CD4-positive, alpha-beta T cell treated with Interferon gamma for 1 hour (primary cell): ENCODE measurements at regions not wholly inside any gene's neighbourhood (a gene's known extent, or its start where the extent isn't known, plus 50 kb on each side); places are given as distances from the start of the nearest gene placed in this dataset.

Experiments
- DNase-seq: peaks from one replicate; pipeline ENCODE4 v3.0.0-alpha.2; 2020

- no peak for DNase-seq
Observed at GRCh38 chr1:36743286-36744005, 260.7 kb upstream of the CSF3R start.

GRCh38 chr1:36741066-36741465, 258.4 kb upstream of the CSF3R start:
- no peak for DNase-seq

GRCh38 chr1:36740446-36740845, 257.7 kb upstream of the CSF3R start:
- no peak for DNase-seq

- DNase-seq: no peak
Observed at GRCh38 chr1:36739703-36740289, 257.1 kb upstream of the CSF3R start.

GRCh38 chr1:36738245-36738644, 255.5 kb upstream of the CSF3R start:
- no peak for DNase-seq

GRCh38 chr1:36737767-36738166, 255.1 kb upstream of the CSF3R start:
- DNase-seq: no peak

- DNase-seq: no peak
Observed at GRCh38 chr1:36737038-36737555, 254.4 kb upstream of the CSF3R start.

- no peak for DNase-seq
Observed at GRCh38 chr1:36735939-36736730, 253.4 kb upstream of the CSF3R start.

- DNase-seq: no peak
Observed at GRCh38 chr1:36735436-36735835, 252.7 kb upstream of the CSF3R start.

- DNase-seq: no peak
Observed at GRCh38 chr1:36734356-36734755, 251.6 kb upstream of the CSF3R start.

- no peak for DNase-seq
Observed at GRCh38 chr1:36733748-36734147, 251.0 kb upstream of the CSF3R start.

GRCh38 chr1:36732015-36732356, 249.3 kb upstream of the CSF3R start:
- no peak for DNase-seq

GRCh38 chr1:36731226-36732014, 248.7 kb upstream of the CSF3R start:
- no peak for DNase-seq

GRCh38 chr1:36730599-36730998, 247.9 kb upstream of the CSF3R start:
- DNase-seq: no peak

- no peak for DNase-seq
Observed at GRCh38 chr1:36729716-36730510, 247.2 kb upstream of the CSF3R start.

GRCh38 chr1:36729289-36729688, 246.6 kb upstream of the CSF3R start:
- DNase-seq: no peak

- no peak for DNase-seq
Observed at GRCh38 chr1:36728846-36729245, 246.1 kb upstream of the CSF3R start.

GRCh38 chr1:36728051-36728450, 245.3 kb upstream of the CSF3R start:
- DNase-seq: no peak

GRCh38 chr1:36725151-36725550, 242.4 kb upstream of the CSF3R start:
- DNase-seq: no peak

- no peak for DNase-seq
Observed at GRCh38 chr1:36723813-36724212, 241.1 kb upstream of the CSF3R start.

- no peak for DNase-seq
Observed at GRCh38 chr1:36722871-36723270, 240.2 kb upstream of the CSF3R start.

- DNase-seq: no peak
Observed at GRCh38 chr1:36721261-36721660, 238.5 kb upstream of the CSF3R start.
